HepG2 (cell line): ENCODE measurements at regions not wholly inside any gene's neighbourhood (a gene's known extent, or its start where the extent isn't known, plus 50 kb on each side); places are given as distances from the start of the nearest gene placed in this dataset.

Experiments used
- GABPB1 ChIP-seq: IDR thresholded peaks from 2 replicates; pipeline ENCODE4 v1.6.1; 2016; ENCODE audit warnings: mild to moderate bottlenecking, missing genetic modification reagents, moderate library complexity, missing compliant biosample characterization
- PBX3 ChIP-seq: sonication (generic); formaldehyde crosslinking; IDR thresholded peaks from 2 replicates; pipeline ENCODE4 v1.8.1; 2023; ENCODE audit warnings: missing genetic modification reagents, inconsistent platforms, borderline replicate concordance
- POLR2A ChIP-seq, 2 experiments: IDR thresholded peaks; 2 replicates each; pipeline ENCODE4 v1.6.1; 2011; ENCODE audit warnings: low read depth in 2 of 2, low read length in 2 of 2, mild to moderate bottlenecking in 1 of 2, moderate library complexity in 1 of 2; ENCODE audit not compliant: insufficient read depth in 1 of 2
- POLR2AphosphoS2 ChIP-seq: IDR thresholded peaks from 2 replicates; pipeline ENCODE4 v1.6.1; 2011; ENCODE audit warnings: low read depth, low read length, improper control_type of control experiment
- SMC3 ChIP-seq: IDR thresholded peaks from 2 replicates; pipeline ENCODE4 v1.6.1; 2011; ENCODE audit warnings: low read length, improper control_type of control experiment
- SNAPC5 ChIP-seq: sonication (generic); formaldehyde crosslinking; IDR thresholded peaks from 2 replicates; pipeline ENCODE4 v1.8.1; 2023; ENCODE audit warnings: mild to moderate bottlenecking, missing genetic modification reagents, borderline replicate concordance
- TARDBP ChIP-seq: sonication (generic); formaldehyde crosslinking; IDR thresholded peaks from 2 replicates; pipeline ENCODE4 v1.8.0; 2022; ENCODE audit warnings: mild to moderate bottlenecking, missing genetic modification reagents
- ZBTB43 ChIP-seq: sonication (generic); formaldehyde crosslinking; conservative IDR thresholded peaks from 2 replicates; pipeline ENCODE4 v1.4.0; 2020; ENCODE audit warnings: missing genetic modification reagents
- ZNF766 ChIP-seq: sonication (generic); formaldehyde crosslinking; IDR thresholded peaks from 2 replicates; pipeline ENCODE4 v1.5.0; 2020; ENCODE audit warnings: missing genetic modification reagents, borderline replicate concordance
- TF ChIP-seq, protein P1 (sequence below): sonication (generic); formaldehyde crosslinking; IDR thresholded peaks from 2 replicates; pipeline ENCODE4 v1.5.0; 2020; ENCODE audit warnings: mild to moderate bottlenecking, missing genetic modification reagents, moderate library complexity
- TF ChIP-seq, protein P2 (sequence below): IDR thresholded peaks from 2 replicates; pipeline ENCODE4 v1.6.1; 2018; ENCODE audit warnings: missing genetic modification reagents, mild to moderate bottlenecking, missing compliant biosample characterization

DNA sequence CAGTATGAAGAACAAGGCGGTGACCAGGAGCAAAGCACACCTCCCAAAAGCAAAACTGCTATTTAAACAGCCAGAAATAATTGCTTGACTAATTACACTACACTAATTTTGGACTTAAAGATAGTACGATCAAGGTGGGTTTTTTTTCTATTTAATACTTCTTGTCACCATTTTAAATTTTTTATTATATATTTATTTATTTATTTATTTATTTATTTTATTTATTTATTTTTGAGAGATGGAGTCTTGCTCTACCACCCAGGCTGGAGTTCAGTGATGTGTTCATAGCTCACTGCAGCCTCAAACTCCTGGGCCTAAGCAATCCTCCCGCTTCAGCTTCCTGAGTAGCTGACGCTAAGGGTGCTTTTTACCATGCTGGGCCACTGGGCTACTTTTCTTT is 146.2 kb upstream of the IRX1 start:
- TF ChIP-seq, protein P1, sequence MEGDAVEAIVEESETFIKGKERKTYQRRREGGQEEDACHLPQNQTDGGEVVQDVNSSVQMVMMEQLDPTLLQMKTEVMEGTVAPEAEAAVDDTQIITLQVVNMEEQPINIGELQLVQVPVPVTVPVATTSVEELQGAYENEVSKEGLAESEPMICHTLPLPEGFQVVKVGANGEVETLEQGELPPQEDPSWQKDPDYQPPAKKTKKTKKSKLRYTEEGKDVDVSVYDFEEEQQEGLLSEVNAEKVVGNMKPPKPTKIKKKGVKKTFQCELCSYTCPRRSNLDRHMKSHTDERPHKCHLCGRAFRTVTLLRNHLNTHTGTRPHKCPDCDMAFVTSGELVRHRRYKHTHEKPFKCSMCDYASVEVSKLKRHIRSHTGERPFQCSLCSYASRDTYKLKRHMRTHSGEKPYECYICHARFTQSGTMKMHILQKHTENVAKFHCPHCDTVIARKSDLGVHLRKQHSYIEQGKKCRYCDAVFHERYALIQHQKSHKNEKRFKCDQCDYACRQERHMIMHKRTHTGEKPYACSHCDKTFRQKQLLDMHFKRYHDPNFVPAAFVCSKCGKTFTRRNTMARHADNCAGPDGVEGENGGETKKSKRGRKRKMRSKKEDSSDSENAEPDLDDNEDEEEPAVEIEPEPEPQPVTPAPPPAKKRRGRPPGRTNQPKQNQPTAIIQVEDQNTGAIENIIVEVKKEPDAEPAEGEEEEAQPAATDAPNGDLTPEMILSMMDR = no peak
- TF ChIP-seq TARDBP (CRISPR knock-in tag) (no peak), ZNF766 (CRISPR knock-in tag) (no peak), SMC3 (no peak), PBX3 (CRISPR knock-in tag) (no peak), POLR2AphosphoS2 (no peak), SNAPC5 (CRISPR knock-in tag) (no peak), POLR2A (IDR thresholded peaks at IDR 0.05; ENCODE audit: insufficient read depth in 1 of 2, low read depth in 2 of 2, low read length in 2 of 2) (no peak), ZBTB43 (CRISPR knock-in tag) (no peak), GABPB1 (CRISPR knock-in tag) (no peak)
- TF ChIP-seq, protein P2, sequence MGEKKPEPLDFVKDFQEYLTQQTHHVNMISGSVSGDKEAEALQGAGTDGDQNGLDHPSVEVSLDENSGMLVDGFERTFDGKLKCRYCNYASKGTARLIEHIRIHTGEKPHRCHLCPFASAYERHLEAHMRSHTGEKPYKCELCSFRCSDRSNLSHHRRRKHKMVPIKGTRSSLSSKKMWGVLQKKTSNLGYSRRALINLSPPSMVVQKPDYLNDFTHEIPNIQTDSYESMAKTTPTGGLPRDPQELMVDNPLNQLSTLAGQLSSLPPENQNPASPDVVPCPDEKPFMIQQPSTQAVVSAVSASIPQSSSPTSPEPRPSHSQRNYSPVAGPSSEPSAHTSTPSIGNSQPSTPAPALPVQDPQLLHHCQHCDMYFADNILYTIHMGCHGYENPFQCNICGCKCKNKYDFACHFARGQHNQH (CRISPR knock-in tag) = no peak
